ENCODE measurements at regions not wholly inside any gene's neighbourhood (a gene's known extent, or its start where the extent isn't known, plus 50 kb on each side); places are given as distances from the start of the nearest gene placed in this dataset.

DNA sequence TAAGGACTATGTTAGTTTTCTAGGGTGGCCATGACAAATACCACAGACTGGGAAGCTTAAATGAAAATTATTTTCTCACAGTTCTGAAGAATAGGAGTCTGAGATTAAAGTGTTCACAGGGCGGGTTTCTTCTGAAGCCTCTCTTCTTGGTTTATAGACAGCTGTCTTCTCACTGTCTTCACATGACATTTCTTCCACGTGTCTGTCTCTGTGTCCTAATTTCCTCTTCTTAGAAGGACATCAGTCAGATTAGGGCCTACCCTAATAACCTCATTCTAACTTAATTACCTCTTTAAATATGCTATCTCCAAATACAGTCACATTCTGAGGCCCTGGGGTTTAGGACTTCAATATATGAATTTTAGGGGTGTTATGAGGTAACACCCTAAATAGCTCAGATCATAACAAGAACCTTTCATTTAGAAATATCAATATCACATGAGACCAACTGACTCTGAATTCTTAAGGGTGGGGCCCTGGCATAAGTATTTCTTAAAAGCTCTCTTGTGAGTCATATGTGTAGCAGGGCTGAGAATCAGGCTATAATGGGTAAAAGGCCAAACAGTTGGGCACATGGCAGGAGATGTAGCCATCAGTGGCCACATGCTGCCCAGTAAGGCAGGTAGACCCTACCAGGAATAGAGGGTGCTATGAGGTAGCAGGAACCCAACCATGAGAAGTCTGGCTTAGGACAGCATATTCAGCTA lies 62.0 kb upstream of the TENT5A start:
- DNase-seq (ENCODE audit: low spot score) = no peak

DNA sequence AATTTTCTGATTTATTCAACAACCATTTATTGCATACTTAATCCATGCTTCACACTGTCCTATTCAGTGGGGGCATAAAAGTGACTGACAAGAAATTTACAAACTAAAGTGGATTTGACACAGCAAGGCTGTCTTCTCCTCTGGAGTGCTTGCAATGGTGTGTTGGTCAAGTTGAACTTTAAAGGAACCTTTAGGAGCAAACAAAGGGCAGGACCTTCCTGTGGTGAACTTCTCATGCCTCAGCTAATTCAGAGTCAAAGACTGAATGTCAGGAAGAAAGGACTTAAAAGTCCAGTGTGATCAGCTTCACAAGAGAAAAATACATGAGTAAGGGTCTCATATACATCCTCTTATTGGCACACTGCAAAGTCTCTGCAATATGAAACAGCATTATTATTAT lies 60.8 kb upstream of the TENT5A start:
- DNase-seq (ENCODE audit: low spot score) = no peak

DNA sequence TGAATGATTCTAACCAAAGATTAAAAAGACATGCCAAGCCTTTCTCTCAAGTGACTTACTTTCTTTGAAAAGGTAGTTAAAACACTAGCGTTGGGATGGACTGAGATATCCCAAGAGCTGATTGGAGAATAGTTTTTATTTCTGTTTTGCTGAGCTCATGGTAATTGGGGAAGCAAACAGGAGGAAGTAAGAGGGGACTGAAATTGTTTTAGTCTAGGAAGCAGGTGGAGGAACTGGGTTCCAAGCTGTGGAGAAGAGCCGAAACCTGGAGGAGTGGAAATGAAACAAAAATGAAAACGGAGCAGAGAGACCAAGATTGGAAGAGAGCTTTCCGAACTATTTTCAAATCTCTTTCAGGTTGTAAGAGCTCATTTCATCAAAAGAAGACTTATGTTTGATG lies 59.9 kb upstream of the TENT5A start:
- no peak for DNase-seq (ENCODE audit: low spot score)

DNA sequence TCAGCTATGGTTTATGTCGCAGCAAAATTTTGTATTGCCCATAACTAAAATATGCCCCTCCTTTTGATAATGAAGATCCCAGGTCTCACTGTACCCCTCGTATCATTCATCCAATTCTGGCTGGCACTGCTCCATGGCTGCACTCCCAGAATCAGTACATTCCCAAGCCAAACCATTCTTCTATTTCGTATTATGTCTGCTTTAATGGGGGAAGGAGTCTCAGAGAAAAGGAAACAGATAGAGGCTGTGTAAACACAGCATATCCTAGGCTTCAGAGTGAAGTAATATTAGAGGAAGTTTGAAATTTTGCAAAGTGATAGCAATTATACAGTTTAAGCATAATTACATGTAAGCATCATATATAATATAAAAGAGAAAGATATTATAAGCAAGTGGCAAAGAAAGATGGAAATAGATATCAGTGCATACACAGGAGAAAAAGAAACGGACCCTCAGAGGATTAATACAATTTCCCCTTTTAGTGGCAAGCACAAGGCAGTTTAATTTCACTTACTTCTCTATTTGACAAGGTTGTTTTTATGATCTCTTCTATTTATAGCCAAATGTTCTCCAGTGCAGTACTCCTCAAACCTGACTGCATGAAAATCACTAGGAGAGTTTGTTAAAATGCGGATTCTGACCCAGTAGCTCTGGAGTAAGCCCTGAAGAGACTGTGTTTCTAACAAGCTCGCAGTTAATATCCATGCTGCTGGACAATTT lies 56.5 kb upstream of the TENT5A start:
- no peak for DNase-seq (ENCODE audit: low spot score)

DNA sequence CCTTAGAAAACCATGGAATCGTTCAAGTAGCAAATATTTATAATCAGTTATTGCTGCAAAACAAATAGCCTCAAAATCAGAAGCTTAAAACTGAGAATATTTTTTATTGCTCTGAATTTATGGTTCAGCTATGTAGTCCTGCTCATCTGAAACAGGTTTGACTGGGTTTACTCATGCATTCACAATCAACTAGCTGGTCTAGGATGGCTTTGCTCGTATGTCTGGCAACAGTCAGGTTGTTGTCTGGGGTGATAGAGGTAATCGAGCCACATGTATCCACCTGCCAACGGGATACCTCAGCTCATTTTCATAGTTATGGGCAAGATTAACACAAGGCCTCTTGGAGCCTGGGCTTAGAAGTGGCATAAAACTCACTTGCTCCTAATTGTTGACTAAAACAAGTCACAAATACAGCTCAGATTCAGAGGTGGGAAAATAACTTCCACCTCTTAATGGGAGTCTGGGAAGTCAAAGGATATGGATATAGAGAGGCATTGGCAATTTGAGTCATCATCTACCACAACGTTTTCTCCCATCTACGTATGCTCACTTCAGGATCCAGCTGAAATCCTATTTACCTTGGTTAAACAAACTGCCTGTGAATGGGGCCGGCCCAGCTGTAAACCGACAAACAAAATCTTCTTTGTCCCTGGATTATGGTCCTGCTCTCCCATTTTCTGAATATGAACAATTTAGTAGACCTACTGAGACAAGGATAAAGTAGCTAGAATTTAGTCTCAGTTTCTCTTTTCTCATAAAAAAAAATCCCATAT lies 54.5 kb upstream of the TENT5A start:
- no peak for DNase-seq (ENCODE audit: low spot score)

DNA sequence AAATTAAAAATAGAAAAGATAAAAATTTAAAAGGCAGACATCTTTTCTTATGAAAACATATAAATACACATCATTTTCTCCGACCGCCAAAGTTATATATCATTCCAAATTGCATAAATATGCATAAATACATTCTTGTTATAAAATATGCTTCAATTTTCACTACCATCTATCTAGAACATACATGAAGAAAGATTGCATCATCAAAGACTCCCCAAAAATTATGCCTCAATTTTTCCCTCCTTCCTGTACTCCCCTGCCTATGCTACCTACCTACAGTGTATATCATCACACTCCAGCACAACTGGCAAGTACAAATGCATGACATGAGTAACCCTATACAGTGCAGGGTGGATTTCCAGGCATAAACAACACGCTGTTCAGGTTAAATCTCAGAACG lies 49.9 kb upstream of the TENT5A start:
- DNase-seq (ENCODE audit: low spot score) = no peak
